GM19023 (cell line): ENCODE measurements at regions not wholly inside any gene's neighbourhood (a gene's known extent, or its start where the extent isn't known, plus 50 kb on each side); places are given as distances from the start of the nearest gene placed in this dataset.
"Not testable (repeated sequence)": the region's sequence is repeated elsewhere in the genome, so short reads cannot be mapped to it uniquely, and the experiment has no call there.

Experiments
- ATAC-seq: cut with Tn5 transposase; IDR thresholded peaks from one replicate; pipeline ENCODE4 v1.9.1; 2021; ENCODE audit warnings: mild to moderate bottlenecking, moderate library complexity; ENCODE audit not compliant: unreplicated experiment

DNA sequence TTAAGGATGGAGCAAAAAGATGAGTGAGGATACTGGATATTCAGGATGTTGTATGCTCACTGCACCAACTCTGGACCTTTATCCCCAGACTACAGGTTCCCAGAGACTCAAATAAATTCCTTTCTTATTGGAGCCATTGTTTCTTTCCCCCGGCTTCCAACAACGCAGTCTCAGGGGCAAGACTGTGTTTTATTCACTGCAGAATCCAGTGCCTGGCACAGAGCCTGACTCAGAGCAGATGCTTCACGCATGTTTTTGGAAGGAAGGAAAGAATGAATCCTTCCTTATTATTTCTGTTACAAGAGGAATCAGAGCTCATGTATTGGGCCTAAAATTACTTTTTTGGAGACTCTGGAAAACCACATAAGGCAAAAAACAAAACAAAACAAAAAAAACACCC lies 96.0 kb upstream of the VGLL4 start:
- no peak for ATAC-seq

- ATAC-seq, result no peak
Measured at GRCh38 chr3:11739123-11739522, 95.4 kb upstream of the VGLL4 start.

DNA sequence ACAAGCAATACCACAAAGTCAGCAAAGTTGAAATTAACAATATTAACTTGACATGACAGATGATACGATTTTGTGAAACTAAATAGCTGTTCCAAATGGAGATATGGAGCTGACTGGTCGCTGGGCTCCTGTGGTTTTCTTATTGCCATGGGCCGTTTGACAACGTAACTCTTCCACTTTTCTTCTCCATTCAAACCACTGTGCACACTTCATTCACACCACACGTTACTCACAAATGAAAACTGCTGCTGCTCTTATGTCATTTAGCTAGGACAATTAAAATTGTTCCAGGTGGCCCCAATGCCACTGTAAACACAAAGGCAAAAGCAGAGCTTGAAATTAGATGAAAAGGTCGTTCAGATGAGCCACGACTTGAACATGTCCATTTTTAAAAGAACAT lies 94.0 kb upstream of the VGLL4 start:
- ATAC-seq, result no peak

DNA sequence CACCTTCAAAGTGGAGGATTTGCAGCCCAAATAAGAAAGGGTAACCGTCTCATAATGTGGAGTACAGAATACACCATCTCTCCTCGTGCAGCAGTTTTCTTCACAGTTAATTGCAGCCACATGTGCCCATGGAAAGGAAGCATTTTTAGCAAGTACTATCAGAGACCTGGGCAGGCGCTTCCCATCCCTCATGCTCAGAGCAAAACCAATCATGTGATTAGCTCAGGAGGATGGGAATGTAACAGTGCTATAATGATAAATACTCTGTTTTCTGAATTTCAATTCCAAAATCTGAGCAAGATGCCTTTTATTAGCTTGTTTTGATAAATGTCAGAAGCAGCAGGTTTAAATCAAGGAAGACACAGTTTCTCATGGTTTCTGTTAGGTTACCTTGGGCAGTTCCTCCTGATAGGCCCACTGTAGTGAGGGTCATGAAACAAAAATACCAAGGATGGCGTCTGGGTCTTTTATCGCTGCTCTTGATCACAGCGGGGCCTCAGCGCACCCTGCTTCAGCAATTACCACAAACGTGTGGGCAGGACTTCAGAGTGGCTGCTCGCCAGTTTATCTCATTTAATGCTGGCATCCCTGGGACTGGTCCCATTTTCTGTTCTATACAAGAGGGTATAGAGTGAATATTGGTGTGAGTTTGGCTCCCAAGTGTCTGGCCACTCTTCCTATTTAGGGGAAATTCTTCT lies 92.6 kb upstream of the VGLL4 start:
- no peak for ATAC-seq

DNA sequence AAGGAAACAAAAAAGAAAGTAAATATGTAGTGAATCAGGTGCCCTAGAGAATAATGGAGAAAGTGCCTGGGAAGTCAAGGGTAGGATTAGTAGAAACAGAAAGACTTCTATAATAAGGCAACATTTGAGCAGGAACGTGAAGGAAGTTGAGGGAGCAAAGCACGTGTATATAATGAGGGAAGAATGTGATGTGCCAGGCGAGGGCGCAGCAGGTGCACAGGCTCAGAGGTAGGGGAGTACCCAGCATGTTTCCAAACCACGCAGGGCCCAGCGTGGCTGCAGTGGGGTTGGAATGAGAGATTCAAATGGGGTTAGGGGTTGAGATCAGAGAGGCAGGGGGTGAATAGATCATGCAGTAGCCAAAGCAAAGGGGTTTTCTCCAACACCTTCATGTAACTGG lies 91.9 kb upstream of the VGLL4 start:
- ATAC-seq, result no peak

DNA sequence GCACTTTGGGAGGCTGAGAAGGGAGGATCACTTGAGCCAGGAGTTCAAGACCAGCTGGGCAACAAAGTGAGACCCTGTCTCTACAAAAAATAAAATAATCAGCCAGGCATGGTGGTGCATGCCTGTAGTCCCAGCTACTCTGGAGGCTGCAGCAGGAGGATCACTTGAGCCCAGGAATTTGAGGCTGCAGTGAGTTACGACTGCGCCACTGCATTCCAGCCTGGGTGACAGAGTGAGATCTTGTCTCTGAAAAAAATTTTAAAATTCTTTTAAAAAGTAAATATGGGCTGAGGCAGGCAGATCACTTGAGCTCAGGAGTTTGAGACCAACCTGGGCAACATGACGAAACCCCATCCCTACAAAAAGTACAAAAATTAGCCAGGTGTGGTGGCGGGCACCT lies 91.4 kb upstream of the VGLL4 start:
- ATAC-seq, result not testable (repeated sequence)

DNA sequence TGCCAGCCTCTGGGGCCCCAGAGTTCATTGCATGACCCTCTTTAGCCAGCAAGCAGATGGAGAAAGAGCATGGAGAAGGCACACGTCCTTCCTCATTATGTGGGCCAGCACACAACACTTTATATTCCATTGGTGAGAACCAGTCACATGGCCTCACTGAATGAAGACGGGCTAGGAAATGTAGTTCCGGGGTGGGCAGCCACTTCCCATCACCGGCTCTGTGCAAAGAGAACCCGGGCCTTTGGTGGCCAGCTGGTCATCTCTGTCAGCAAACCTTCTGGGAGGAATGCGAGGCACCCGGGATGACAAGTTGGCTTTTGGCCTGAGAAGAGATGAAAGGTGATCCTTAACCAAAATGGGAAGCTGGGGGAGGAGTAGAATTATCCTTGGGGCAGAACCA lies 90.2 kb upstream of the VGLL4 start:
- no peak for ATAC-seq

GRCh38 chr3:11727207-11727606 lies 83.5 kb upstream of the VGLL4 start:
- ATAC-seq, result no peak

- no peak for ATAC-seq
Measured at GRCh38 chr3:11726146-11726545, 82.4 kb upstream of the VGLL4 start.

- ATAC-seq, result not testable (repeated sequence)
Measured at GRCh38 chr3:11725340-11725641, 81.6 kb upstream of the VGLL4 start.

- peak; percentile 68 for ATAC-seq
Measured at GRCh38 chr3:11724615-11725339, 81.1 kb upstream of the VGLL4 start.

DNA sequence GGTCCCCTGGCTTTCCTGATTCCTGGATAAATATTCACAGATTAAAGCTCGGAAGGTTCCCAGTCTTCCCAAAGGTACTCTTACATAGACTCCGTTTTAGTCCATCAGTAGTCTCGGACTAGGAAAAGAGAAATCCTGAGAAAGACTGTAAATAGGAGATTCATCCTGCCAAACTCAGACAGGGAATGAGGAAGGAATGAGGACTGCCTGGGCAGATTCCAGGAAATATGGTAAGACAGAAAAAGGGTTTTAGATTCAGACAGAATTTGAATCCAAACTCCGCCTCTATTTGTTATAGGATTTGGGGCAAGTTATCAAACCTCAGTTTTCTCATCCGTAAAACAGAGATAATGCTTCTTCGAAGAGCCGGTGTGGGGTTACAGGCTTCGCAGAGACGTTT lies 77.8 kb upstream of the VGLL4 start:
- ATAC-seq, result no peak

DNA sequence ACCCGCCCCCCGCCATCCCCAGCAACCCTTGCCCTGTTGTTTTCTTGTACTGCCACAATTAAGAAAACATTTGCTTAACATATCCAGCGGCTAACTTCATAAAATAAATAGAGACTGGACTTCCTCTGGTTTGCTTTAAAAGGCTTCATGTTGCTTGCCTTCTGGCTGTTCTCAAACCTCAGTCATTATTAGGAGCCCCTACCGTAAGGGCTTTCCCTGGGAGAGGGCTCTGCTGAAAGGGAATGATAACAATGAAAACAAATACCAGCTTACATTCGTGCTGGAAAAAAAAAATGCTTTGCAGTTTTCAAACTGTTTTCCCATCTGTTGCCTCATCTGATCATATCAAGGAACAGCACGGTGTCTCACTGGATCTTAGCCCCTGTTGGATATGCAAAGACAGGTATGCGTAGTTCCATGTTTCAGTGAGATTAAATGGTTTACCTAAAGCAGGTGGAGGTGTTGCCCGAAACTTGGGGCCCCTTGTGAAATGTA lies 77.2 kb upstream of the VGLL4 start:
- ATAC-seq, result no peak

- peak; percentile 32 for ATAC-seq
Measured at GRCh38 chr3:11720304-11720898, 76.7 kb upstream of the VGLL4 start.

- ATAC-seq, result peak; percentile 60
Measured at GRCh38 chr3:11719406-11720303, 75.9 kb upstream of the VGLL4 start.

DNA sequence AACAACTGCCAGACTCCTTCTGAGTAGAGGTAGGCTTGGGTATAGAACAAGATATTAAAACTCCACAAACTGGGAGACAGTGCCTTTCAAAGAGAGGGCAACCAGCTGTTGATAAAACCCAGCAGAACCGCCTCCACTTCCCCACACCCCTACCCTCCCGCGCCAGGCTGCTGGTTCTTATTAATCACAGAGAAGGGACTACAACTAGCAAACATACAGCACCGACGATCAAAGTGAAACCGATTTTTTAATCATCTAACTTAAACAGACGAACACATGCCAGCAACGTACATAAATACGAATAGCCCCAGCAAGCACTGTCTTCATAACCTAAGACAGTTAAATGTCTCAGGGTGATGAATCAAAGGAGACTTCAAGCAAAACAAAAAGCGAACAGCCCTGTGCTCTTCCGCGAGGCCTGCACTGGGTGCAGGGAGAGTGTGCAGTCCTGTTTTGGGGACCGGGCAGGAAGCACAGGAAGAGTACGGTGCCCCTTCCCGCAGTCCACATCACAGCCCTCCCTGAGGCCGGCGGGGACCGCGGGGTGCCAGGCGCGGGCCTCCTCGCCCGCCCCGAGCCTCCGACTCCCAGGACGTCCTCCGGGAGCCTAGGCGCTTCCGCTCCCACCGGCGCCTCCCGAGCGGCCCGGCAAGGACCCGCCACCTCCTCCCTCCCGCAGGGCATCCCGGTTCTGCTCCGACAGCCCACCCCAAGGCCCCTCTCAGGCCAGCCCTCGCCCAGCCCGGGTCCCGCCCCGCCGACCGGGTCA lies 75.1 kb upstream of the VGLL4 start:
- peak; percentile 24 for ATAC-seq

DNA sequence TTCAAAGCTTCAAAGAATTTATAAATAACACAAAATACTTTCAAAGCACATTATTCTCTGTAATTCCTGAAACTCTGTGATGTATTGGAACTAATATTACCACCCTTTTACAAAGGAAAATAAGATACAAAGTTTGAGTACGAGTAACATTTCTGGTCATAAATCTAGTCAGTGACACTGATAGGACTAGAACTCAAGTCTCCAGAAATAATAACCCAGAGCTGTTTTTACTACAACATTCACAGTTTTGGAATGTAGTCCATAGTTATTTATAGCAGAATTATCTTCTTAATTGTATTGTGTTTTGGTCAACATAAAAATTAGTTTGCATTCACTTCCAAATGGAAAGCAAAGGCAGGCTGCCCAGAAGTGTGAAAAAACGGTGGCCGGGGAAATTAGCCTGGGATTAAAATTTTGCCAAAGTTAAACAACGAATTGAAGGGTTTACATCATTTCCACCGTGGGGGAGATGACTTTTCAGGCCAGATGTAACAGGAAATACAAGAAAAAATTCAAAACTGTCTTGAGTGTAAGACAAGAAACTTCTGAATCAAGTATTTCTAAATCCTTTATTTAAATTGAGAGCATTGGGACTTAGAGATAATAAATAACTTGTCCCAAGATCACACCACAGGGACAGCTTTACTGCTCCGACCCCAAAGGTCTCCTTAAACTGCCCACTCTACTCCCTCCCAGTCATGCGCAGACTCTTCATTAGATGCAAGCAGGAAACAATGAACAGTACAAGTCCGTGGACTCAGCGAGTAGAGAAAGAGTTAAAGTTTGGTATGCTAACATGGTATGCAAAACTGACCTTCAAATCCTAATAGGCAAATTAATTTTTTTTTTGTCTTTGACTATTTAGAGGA lies 74.3 kb upstream of the VGLL4 start:
- ATAC-seq, result no peak

DNA sequence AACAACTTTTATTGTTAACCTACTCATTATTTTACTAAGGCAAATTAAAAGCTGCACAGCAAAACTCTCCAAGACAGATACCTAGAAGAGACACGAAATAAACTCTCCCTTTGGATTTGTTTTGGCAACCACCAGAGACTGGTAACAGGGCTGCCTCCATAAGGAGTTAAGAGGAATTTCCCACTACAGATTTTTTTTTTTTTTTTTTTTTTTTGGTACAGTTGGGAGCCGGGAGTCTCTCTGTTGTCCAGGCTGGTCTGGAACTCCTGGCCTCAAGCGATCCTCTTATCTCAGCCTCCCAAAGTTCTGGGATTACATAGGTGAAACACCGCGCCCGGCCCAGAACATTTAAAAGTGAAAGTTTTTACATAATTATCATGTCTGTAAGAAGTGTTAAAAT lies 73.6 kb upstream of the VGLL4 start:
- ATAC-seq, result no peak

DNA sequence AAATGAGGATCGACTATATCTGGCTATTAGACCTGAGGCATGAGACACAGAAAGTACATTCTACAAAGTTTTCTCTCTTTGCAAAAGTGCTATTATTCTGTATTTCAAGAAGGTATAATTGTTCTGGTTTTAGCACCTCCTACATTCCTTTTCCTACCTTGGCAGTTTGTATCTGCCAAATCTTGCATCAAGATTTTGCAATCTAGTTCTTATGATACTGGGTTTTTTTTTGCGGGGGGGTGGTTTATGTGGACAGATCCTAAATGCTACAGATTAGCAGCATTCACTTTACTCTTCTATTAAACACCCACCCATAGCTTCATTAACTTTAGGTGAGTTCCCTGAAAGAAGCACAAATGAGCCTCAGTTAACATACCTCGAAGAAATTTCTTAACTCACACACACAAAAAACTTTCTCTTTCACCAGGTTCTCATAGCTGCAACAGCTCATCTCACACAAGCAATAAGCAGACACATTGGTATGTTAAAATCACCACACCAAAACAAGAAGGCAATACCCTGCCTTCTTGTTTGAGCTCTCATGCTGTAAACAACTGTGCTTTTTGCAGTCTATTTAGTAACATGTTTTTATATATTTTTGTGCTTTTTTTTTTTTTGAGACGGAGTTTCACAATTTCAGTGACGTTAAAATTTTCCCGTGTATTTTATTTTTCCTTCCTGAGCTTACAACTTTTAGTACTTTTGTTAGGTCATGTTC lies 73.0 kb upstream of the VGLL4 start:
- ATAC-seq, result no peak
